LNCaP clone FGC (cell line): ENCODE measurements at regions not wholly inside any gene's neighbourhood (a gene's known extent, or its start where the extent isn't known, plus 50 kb on each side); places are given as distances from the start of the nearest gene placed in this dataset.

Experiments
- DNase-seq: peaks from one replicate; pipeline ENCODE4 v3.0.0-alpha.2; 2011; ENCODE audit warnings: low read depth
- H3K4me3 ChIP-seq: 2 replicates; pipeline ENCODE4 v1.5.1; 2011; ENCODE audit warnings: mild to moderate bottlenecking, low read depth, low read length, control low read depth
- CTCF ChIP-seq: IDR thresholded peaks from 2 replicates; pipeline ENCODE4 v1.5.1; 2012; ENCODE audit warnings: mild to moderate bottlenecking; ENCODE audit not compliant: control insufficient read depth, insufficient read depth; ENCODE audit errors: extremely low read depth

- no peak overlapping the region for H3K4me3 ChIP-seq
- no peak for DNase-seq
- no peak for TF ChIP-seq CTCF
Observed at GRCh38 chr6:134443009-134443408, 125.1 kb upstream of the SGK1 start.

DNA sequence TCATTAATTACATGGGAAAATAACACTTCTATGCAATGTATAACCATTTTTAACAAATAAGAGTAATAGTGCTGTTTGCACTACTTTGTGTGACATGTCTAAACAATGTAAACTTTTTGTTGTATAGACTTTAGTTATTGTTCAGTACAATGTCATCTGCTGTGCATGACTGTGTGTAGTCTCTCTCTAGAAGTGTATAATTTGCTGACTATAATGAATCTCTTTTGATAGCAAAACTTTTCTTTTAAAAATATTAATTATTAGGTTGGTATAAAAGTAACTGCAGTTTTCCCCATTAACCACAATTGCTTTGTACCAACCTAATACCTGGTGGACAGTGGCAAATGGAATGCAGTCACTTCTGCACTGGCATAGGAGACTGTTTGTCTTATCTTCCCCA lies 124.2 kb upstream of the SGK1 start:
- DNase-seq: no peak
- TF ChIP-seq CTCF: no peak
- H3K4me3 ChIP-seq: no peak overlapping the region

DNA sequence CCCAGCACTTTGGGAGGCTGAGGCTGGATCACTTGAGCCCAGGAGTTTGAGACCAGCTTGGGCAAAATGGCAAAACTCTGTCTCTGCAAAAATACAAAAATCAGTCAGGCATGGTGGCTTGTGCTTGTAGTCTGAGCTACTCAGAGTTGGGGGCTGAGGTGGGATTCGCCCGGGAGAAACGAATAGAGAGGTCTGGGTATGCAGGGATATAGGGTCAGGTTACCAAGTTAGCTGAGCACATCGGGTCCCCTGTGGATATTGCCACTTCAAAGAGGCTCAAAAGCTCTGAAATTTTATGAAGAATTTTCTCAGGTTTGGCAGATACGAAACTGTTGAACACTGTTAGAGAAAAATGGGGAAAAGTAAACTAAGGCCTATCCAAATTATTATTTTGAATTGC lies 120.9 kb upstream of the SGK1 start:
- no peak for TF ChIP-seq CTCF
- no peak for DNase-seq
- H3K4me3 ChIP-seq: no peak overlapping the region

DNA sequence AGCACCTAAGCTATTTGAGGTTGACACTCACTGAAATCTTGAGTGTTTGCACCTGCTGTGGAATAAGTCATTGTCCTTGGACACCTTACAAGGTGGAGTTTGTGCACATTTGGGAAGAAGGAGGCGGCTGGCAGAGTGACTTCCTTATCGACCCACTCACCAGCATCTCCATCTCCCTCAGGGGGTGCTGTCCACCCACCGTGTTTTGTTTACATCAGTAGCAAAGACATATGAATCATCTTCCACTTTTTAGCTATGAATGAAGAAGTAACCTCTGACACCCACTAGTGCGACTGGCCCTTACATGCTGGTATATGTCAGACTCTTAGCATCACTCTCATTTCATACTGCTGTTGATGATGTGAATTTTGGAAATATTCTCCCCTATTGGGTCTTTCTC lies 119.5 kb upstream of the SGK1 start:
- no peak for DNase-seq
- no peak for TF ChIP-seq CTCF
- no peak overlapping the region for H3K4me3 ChIP-seq

GRCh38 chr6:134436950-134437349 lies 119.0 kb upstream of the SGK1 start:
- DNase-seq: no peak
- no peak for TF ChIP-seq CTCF
- no peak overlapping the region for H3K4me3 ChIP-seq

- H3K4me3 ChIP-seq: no peak overlapping the region
- no peak for DNase-seq
- no peak for TF ChIP-seq CTCF
Observed at GRCh38 chr6:134436281-134436815, 118.4 kb upstream of the SGK1 start.

- DNase-seq: no peak
- no peak for TF ChIP-seq CTCF
- no peak overlapping the region for H3K4me3 ChIP-seq
Observed at GRCh38 chr6:134435814-134436280, 117.9 kb upstream of the SGK1 start.
